H9 (cell line): ENCODE measurements at regions not wholly inside any gene's neighbourhood (a gene's known extent, or its start where the extent isn't known, plus 50 kb on each side); places are given as distances from the start of the nearest gene placed in this dataset.
"Not testable (repeated sequence)": the region's sequence is repeated elsewhere in the genome, so short reads cannot be mapped to it uniquely, and the experiment has no call there.

ENCODE experiments used
- DNase-seq: peaks from one replicate; pipeline ENCODE4 v3.0.0-alpha.2; 2017
- H2AFZ ChIP-seq: one replicate; pipeline ENCODE4 v1.6.1; 2013; ENCODE audit warnings: mild to moderate bottlenecking, low read length, control low read depth, moderate library complexity
- H2AK5ac ChIP-seq: 2 replicates; pipeline ENCODE4 v1.6.1; 2013; ENCODE audit warnings: low read length, control low read depth, mixed read lengths; ENCODE audit not compliant: insufficient read length
- H2BK120ac ChIP-seq: one replicate; pipeline ENCODE4 v1.6.1; 2013; ENCODE audit warnings: low read depth, mild to moderate bottlenecking, low read length, control low read depth, inconsistent platforms; ENCODE audit not compliant: poor library complexity, severe bottlenecking
- H2BK12ac ChIP-seq: 2 replicates; pipeline ENCODE4 v1.6.1; 2013; ENCODE audit warnings: low read length, control low read depth, mixed read lengths, low read depth; ENCODE audit not compliant: insufficient read length
- H2BK15ac ChIP-seq: 2 replicates; pipeline ENCODE4 v1.6.1; 2013; ENCODE audit warnings: low read depth, low read length, control low read depth
- H2BK20ac ChIP-seq: one replicate; pipeline ENCODE4 v1.6.1; 2013; ENCODE audit warnings: low read depth, mild to moderate bottlenecking, low read length, control low read depth, inconsistent platforms; ENCODE audit not compliant: poor library complexity, severe bottlenecking
- H2BK5ac ChIP-seq: 2 replicates; pipeline ENCODE4 v1.6.1; 2013; ENCODE audit warnings: low read length, control low read depth, mixed read lengths; ENCODE audit not compliant: insufficient read length
- H3K14ac ChIP-seq: 2 replicates; pipeline ENCODE4 v1.6.1; 2013; ENCODE audit warnings: low read length, control low read depth; ENCODE audit not compliant: insufficient read depth
- H3K18ac ChIP-seq: 2 replicates; pipeline ENCODE4 v1.6.1; 2013; ENCODE audit warnings: low read depth, mild to moderate bottlenecking, mixed read lengths, low read length, control low read depth; ENCODE audit not compliant: insufficient read length
- H3K23ac ChIP-seq: 2 replicates; pipeline ENCODE4 v1.6.1; 2013; ENCODE audit warnings: low read length, control low read depth, mixed read lengths, low read depth; ENCODE audit not compliant: insufficient read length
- H3K23me2 ChIP-seq: 2 replicates; pipeline ENCODE4 v1.6.1; 2013; ENCODE audit warnings: low read depth, mild to moderate bottlenecking, mixed read lengths, low read length, control low read depth; ENCODE audit not compliant: insufficient read length, poor library complexity, severe bottlenecking
- H3K27ac ChIP-seq: 2 replicates; pipeline ENCODE4 v1.5.1; 2013; ENCODE audit warnings: low read length, control low read depth, mixed read lengths, low read depth; ENCODE audit not compliant: insufficient read length
- H3K27me3 ChIP-seq: 2 replicates; pipeline ENCODE4 v1.6.1; 2013; ENCODE audit warnings: low read length, control low read depth, inconsistent platforms; ENCODE audit not compliant: insufficient read depth
- H3K4ac ChIP-seq: 2 replicates; pipeline ENCODE4 v1.6.1; 2013; ENCODE audit warnings: low read depth, mild to moderate bottlenecking, control low read depth, inconsistent platforms, low read length, moderate library complexity
- H3K4me1 ChIP-seq: 2 replicates; pipeline ENCODE4 v1.6.1; 2013; ENCODE audit warnings: low read length, control low read depth, inconsistent platforms; ENCODE audit not compliant: insufficient read depth
- H3K4me2 ChIP-seq: 2 replicates; pipeline ENCODE4 v1.6.1; 2013; ENCODE audit warnings: low read length, control low read depth, mixed read lengths; ENCODE audit not compliant: insufficient read length, insufficient read depth
- H3K56ac ChIP-seq: 2 replicates; pipeline ENCODE4 v1.6.1; 2013; ENCODE audit warnings: low read depth, mild to moderate bottlenecking, mixed read lengths, low read length, control low read depth; ENCODE audit not compliant: insufficient read length
- H3K79me1 ChIP-seq: 2 replicates; pipeline ENCODE4 v1.6.1; 2013; ENCODE audit warnings: low read depth, mild to moderate bottlenecking, moderate library complexity, low read length, control low read depth, inconsistent platforms; ENCODE audit not compliant: insufficient read depth, poor library complexity, severe bottlenecking
- H3K79me2 ChIP-seq: 2 replicates; pipeline ENCODE4 v1.6.1; 2013; ENCODE audit warnings: low read length, control low read depth, inconsistent platforms; ENCODE audit not compliant: insufficient read depth
- H3K9ac ChIP-seq: 2 replicates; pipeline ENCODE4 v1.6.1; 2013; ENCODE audit warnings: low read length, control low read depth, mixed read lengths; ENCODE audit not compliant: insufficient read length; ENCODE audit errors: extremely low read depth
- H3K9me3 ChIP-seq: one replicate; pipeline ENCODE4 v1.6.1; 2013; ENCODE audit warnings: low read depth, low read length, inconsistent platforms; ENCODE audit not compliant: control insufficient read depth
- H3T11ph ChIP-seq: one replicate; pipeline ENCODE4 v1.6.1; 2013; ENCODE audit warnings: mild to moderate bottlenecking, low read length, control low read depth, inconsistent platforms
- H4K20me1 ChIP-seq: one replicate; pipeline ENCODE4 v1.6.1; 2013; ENCODE audit not compliant: control insufficient read depth, insufficient read length, insufficient read depth
- H4K5ac ChIP-seq: 2 replicates; pipeline ENCODE4 v1.6.1; 2013; ENCODE audit warnings: low read depth, mild to moderate bottlenecking, mixed read lengths, low read length, control low read depth; ENCODE audit not compliant: insufficient read length
- H4K8ac ChIP-seq: replicated peaks from 2 replicates; pipeline ENCODE4 v1.6.1; 2013; ENCODE audit warnings: low read length, control low read depth, mixed read lengths, low read depth; ENCODE audit not compliant: insufficient read length
- H4K91ac ChIP-seq: 2 replicates; pipeline ENCODE4 v1.6.1; 2013; ENCODE audit warnings: low read depth, mild to moderate bottlenecking, moderate library complexity, mixed read lengths, low read length, control low read depth; ENCODE audit not compliant: insufficient read length
- H3K27ac Mint-ChIP-seq, 3 experiments: 2 replicates in 2 of 3; 3 replicates in 1 of 3; pipeline ENCODE4 v1.8.0; 2020 to 2021; ENCODE audit warnings: mixed read lengths in 3 of 3, mild to moderate bottlenecking in 1 of 3, moderate library complexity in 1 of 3
- H3K27me3 Mint-ChIP-seq: 2 replicates; pipeline ENCODE4 v1.8.0; 2021; ENCODE audit warnings: low read depth, mild to moderate bottlenecking, moderate library complexity, mixed read lengths
- H3K36me3 Mint-ChIP-seq, 3 experiments: 2 replicates in 2 of 3; 3 replicates in 1 of 3; pipeline ENCODE4 v1.8.0; 2020 to 2021; ENCODE audit warnings: low read depth in 3 of 3, mixed read lengths in 3 of 3; ENCODE audit not compliant: insufficient read depth in 1 of 3
- H3K4me1 Mint-ChIP-seq, 2 experiments: 2 replicates each; pipeline ENCODE4 v1.8.0; 2020; ENCODE audit warnings: mixed read lengths in 2 of 2
- H3K4me3 Mint-ChIP-seq, 2 experiments: 2 replicates in 1 of 2; 3 replicates in 1 of 2; pipeline ENCODE4 v1.8.0; 2020 to 2021; ENCODE audit warnings: mild to moderate bottlenecking in 2 of 2, mixed read lengths in 2 of 2, moderate library complexity in 1 of 2
- H3K9me3 Mint-ChIP-seq, 2 experiments: 2 replicates in 1 of 2; 3 replicates in 1 of 2; pipeline ENCODE4 v1.8.0; 2020; ENCODE audit warnings: mild to moderate bottlenecking in 2 of 2, mixed read lengths in 2 of 2, moderate library complexity in 1 of 2
- WGBS: extraction: QIAGEN DNeasy Blood & Tissue Kit; methylation state at CpG from one replicate; pipeline ENCODE4 v1.1.7; 2013; ENCODE audit warnings: missing lambda C conversion rate, low lambda C conversion rate, mixed read lengths; ENCODE audit not compliant: insufficient read length; ENCODE audit errors: extremely low coverage; 5-methylcytosine and 5-hydroxymethylcytosine counted together

DNA sequence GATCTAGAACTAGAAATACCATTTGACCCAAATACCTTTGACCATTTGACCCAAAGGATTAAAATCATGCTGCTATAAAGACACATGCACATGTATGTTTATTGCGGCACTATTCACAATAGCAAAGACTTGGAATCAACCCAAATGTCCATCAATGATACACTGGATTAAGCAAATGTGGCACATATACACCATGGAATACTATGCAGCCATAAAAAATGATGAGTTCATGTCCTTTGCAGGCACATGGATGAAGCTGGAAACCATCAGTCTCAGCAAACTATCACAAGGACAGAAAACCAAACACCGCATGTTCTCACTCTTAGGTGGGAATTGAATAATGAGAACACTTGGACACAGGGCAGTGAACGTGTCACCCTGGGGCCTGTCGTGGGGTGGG is 87.9 kb upstream of the MEGF10 start:
- H2BK15ac ChIP-seq, H3K4me1 ChIP-seq, H3K56ac ChIP-seq, DNase-seq, H3K4me1 Mint-ChIP-seq, H3K79me2 ChIP-seq, H3K23me2 ChIP-seq, H2BK120ac ChIP-seq, H4K5ac ChIP-seq, H4K8ac ChIP-seq, H2BK12ac ChIP-seq, H4K20me1 ChIP-seq, H3K27ac Mint-ChIP-seq, H2BK5ac ChIP-seq, H3T11ph ChIP-seq, H3K9ac ChIP-seq, H2AK5ac ChIP-seq, H2AFZ ChIP-seq, H3K4me3 Mint-ChIP-seq, H3K9me3 ChIP-seq, H3K14ac ChIP-seq, H3K23ac ChIP-seq, H3K4me2 ChIP-seq, H4K91ac ChIP-seq, H2BK20ac ChIP-seq, H3K27me3 Mint-ChIP-seq, H3K27ac ChIP-seq, H3K4ac ChIP-seq, H3K18ac ChIP-seq, H3K27me3 ChIP-seq, H3K79me1 ChIP-seq: not testable (repeated sequence)
- no CpG with 5 or more reads among the region's 4 CpGs for WGBS
- peaks cover 2 to 16% (median 6%) of the 10 kb centered on the region in 3 experiments; a peak in 6 of 7 replicates for H3K36me3 Mint-ChIP-seq
- peaks cover 18 to 20% of the 10 kb centered on the region in 2 experiments for H3K9me3 Mint-ChIP-seq
